ENCODE measurements at regions not wholly inside any gene's neighbourhood (a gene's known extent, or its start where the extent isn't known, plus 50 kb on each side); places are given as distances from the start of the nearest gene placed in this dataset.
"Not testable (repeated sequence)": the region's sequence is repeated elsewhere in the genome, so short reads cannot be mapped to it uniquely, and the experiment has no call there.

DNA sequence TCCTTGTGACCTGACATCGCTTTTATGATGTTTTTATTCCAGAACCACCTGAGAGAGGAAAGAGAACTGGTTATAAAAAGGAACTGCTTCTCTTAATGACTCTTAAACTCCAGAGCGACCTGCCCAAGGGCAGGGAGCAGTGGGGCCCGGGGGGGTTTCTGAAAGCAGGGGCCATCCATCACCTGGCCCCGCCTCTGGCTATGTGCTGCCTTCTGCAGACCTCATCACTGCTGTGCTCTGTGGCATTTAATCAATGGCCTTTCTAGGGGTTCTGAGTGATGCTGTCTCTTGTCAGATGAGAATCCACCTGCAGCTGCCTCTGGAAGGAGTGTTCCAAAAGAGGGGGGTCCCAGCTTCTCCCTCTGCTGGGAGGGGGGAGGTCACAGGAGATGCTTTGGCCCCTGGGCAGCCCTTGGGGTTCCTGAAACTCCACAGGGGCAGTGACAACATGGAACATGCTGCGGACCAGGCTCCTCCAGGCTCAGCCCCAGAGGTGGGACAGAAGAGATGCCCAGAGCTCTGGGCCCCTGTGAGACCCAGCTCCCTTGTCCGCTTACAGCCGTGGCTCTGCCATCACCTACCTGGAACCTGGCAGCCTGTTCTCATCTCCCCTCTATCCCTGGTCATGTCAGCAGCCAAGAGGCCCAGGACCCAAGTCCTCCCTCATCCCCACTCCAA is 177.1 kb upstream of the SULF2 start:
- TF ChIP-seq EZH2 (IDR thresholded peaks at IDR 0.05; ENCODE audit: borderline replicate concordance, low read depth, low read length, poor library complexity, severe bottlenecking) = no peak
- TF ChIP-seq, protein P1, sequence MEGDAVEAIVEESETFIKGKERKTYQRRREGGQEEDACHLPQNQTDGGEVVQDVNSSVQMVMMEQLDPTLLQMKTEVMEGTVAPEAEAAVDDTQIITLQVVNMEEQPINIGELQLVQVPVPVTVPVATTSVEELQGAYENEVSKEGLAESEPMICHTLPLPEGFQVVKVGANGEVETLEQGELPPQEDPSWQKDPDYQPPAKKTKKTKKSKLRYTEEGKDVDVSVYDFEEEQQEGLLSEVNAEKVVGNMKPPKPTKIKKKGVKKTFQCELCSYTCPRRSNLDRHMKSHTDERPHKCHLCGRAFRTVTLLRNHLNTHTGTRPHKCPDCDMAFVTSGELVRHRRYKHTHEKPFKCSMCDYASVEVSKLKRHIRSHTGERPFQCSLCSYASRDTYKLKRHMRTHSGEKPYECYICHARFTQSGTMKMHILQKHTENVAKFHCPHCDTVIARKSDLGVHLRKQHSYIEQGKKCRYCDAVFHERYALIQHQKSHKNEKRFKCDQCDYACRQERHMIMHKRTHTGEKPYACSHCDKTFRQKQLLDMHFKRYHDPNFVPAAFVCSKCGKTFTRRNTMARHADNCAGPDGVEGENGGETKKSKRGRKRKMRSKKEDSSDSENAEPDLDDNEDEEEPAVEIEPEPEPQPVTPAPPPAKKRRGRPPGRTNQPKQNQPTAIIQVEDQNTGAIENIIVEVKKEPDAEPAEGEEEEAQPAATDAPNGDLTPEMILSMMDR (conservative IDR thresholded peaks at IDR 0.05; ENCODE audit: low read depth, low read length) = no peak
- Histone ChIP-seq H3K4me3 (ENCODE audit: low read depth, low read length, poor library complexity, severe bottlenecking) (no peak overlapping the region), H3K27me3 (replicated peaks; ENCODE audit: insufficient read depth, low read depth, low read length, poor library complexity) (peaks cover 4% of the 10 kb centered on the region), H3K9me3 (ENCODE audit: low read depth, low read length, poor library complexity, severe bottlenecking) (no peaks in the 10 kb centered on the region), H3K27ac (ENCODE audit: low read depth, low read length, poor library complexity, severe bottlenecking) (no peak overlapping the region), H3K4me1 (ENCODE audit: insufficient read depth, low read length, poor library complexity, severe bottlenecking) (peaks cover 4% of the 10 kb centered on the region), H3K36me3 (ENCODE audit: insufficient read depth, low read length, poor library complexity, severe bottlenecking) (no peaks in the 10 kb centered on the region)
- CTCF ChIA-PET = no interaction called here
- no peak for DNase-seq (ENCODE audit: low spot score)
- BruUV-seq (replicated peaks) = no TSS peak
- POLR2A ChIA-PET (ENCODE audit: low non-redundant PET) = no interaction called here
- intact Hi-C loops (cut with micrococcal nuclease; ENCODE audit: unreplicated experiment) = no loop called here

DNA sequence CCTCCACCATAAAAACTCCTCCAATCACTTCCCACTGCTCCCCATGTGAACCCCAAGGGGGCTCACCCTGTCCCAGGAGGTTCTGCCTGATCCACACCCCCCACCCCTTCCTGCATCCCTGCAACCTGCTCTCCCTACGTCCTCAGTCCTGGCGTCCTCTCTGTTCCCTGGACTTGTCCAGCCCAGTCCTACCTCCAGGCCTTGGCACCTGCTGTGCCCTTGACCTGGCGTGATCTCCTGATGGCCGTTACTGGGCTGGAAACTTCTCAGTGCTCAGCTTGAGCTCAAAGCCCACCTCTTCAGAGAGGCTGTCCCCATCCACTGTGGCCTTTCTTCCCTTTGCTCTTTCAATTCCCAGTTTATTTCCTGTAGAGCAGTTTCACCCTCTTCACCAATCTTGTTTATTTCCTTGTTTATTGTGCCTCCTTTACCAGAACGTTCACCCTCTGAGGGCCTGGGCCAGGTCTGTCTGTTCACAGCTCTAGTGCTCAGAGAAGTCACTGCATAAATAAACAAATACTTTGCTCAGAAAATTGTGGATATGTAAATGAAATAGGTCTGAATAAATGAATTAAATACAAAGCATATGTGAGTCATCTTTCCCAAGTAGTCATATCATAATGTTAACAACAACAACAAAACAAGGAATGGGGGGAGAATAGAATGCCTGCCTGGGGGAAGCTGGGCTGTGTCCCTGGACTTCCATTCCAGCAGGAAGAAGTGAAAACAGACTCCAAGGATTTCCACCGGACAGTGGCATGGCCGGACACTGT is 175.7 kb upstream of the SULF2 start:
- no TSS peak for BruUV-seq (replicated peaks)
- intact Hi-C loops (cut with micrococcal nuclease; ENCODE audit: unreplicated experiment) = no loop called here
- peaks cover 4% of the 10 kb centered on the region for H3K4me1 ChIP-seq (ENCODE audit: insufficient read depth, low read length, poor library complexity, severe bottlenecking)
- H3K9me3 ChIP-seq (ENCODE audit: low read depth, low read length, poor library complexity, severe bottlenecking) = no peaks in the 10 kb centered on the region
- ChIA-PET CTCF (no interaction called here), POLR2A (ENCODE audit: low non-redundant PET) (no interaction called here)
- H3K4me3 ChIP-seq (ENCODE audit: low read depth, low read length, poor library complexity, severe bottlenecking) = no peak overlapping the region
- H3K36me3 ChIP-seq (ENCODE audit: insufficient read depth, low read length, poor library complexity, severe bottlenecking) = no peaks in the 10 kb centered on the region
- H3K27me3 ChIP-seq (replicated peaks; ENCODE audit: insufficient read depth, low read depth, low read length, poor library complexity) = peaks cover 4% of the 10 kb centered on the region
- TF ChIP-seq, protein P1 (conservative IDR thresholded peaks at IDR 0.05; ENCODE audit: low read depth, low read length) = no peak
- TF ChIP-seq EZH2 (IDR thresholded peaks at IDR 0.05; ENCODE audit: borderline replicate concordance, low read depth, low read length, poor library complexity, severe bottlenecking) = no peak
- no peak for DNase-seq (ENCODE audit: low spot score)
- no peak overlapping the region for H3K27ac ChIP-seq (ENCODE audit: low read depth, low read length, poor library complexity, severe bottlenecking)

DNA sequence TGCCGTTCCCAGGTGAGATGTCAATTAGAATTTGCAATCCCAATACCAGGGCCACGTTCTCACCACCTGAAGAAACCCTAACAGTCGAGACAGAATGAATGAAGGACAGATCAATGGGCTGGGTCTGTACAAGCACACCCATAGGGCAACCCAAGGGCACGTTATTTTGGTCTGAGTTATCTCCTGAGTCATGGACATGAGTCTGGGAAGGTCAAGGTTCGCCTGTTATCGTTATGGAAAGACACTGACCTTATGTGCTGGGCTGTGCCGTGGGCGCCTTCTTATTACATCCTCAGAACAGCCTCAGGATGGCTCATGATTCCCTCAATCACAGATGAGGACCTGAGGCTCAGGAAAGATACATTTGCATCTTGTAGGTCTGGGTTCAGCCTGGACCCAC is 175.0 kb upstream of the SULF2 start:
- no TSS peak for BruUV-seq (replicated peaks)
- H3K27ac ChIP-seq (ENCODE audit: low read depth, low read length, poor library complexity, severe bottlenecking) = no peak overlapping the region
- TF ChIP-seq EZH2 (IDR thresholded peaks at IDR 0.05; ENCODE audit: borderline replicate concordance, low read depth, low read length, poor library complexity, severe bottlenecking) = no peak
- TF ChIP-seq, protein P1 (conservative IDR thresholded peaks at IDR 0.05; ENCODE audit: low read depth, low read length) = no peak
- DNase-seq (ENCODE audit: low spot score) = no peak
- H3K27me3 ChIP-seq (replicated peaks; ENCODE audit: insufficient read depth, low read depth, low read length, poor library complexity) = peaks cover 7% of the 10 kb centered on the region
- H3K4me1 ChIP-seq (ENCODE audit: insufficient read depth, low read length, poor library complexity, severe bottlenecking) = peaks cover 4% of the 10 kb centered on the region
- intact Hi-C loops (cut with micrococcal nuclease; ENCODE audit: unreplicated experiment) = no loop called here
- POLR2A ChIA-PET (ENCODE audit: low non-redundant PET) = no interaction called here
- no peaks in the 10 kb centered on the region for H3K36me3 ChIP-seq (ENCODE audit: insufficient read depth, low read length, poor library complexity, severe bottlenecking)
- H3K9me3 ChIP-seq (ENCODE audit: low read depth, low read length, poor library complexity, severe bottlenecking) = no peaks in the 10 kb centered on the region
- CTCF ChIA-PET = no interaction called here
- no peak overlapping the region for H3K4me3 ChIP-seq (ENCODE audit: low read depth, low read length, poor library complexity, severe bottlenecking)

DNA sequence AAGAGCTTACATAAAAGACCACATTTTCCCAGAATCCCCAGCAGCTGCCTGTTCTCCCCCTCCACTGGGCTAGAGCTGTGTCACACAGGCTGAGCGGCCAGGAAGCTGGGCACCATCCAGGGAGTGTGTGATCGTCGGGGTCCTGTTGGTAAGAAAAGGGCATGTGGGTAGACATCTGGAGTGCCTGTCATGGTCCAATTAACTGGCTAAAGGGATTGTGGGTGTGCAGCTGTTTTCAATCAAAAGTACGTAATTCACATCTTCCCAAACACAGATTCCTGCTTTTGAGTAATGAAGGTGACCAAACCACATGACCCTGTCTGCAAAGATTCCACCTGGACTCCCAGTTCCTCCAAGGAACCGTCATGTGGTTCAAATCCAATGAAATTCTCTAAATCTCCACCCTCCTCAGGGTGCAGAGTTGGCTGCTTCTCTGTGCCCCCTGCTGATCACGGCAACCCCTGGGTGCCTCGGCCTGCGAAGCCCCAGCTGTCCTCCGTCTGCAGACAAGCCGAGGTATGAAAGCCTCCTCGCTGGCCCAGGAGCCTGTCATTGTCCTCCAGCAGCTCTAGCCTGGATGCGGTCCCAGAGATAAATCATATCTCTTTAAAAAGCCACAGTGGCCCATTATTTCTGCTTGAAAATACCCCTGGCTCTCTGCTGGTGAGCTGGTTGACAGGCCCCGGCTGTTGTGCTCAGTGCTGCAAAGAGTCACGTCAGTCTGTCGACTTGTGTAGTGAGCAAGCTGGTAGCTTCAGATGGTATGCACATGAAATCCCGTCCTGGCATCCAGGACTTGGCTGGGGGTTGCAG is 172.9 kb upstream of the SULF2 start:
- POLR2A ChIA-PET (ENCODE audit: low non-redundant PET); H3K9me3 ChIP-seq (ENCODE audit: low read depth, low read length, poor library complexity, severe bottlenecking); H3K36me3 ChIP-seq (ENCODE audit: insufficient read depth, low read length, poor library complexity, severe bottlenecking); H3K4me3 ChIP-seq (ENCODE audit: low read depth, low read length, poor library complexity, severe bottlenecking); BruUV-seq (replicated peaks); H3K27me3 ChIP-seq (replicated peaks; ENCODE audit: insufficient read depth, low read depth, low read length, poor library complexity); H3K27ac ChIP-seq (ENCODE audit: low read depth, low read length, poor library complexity, severe bottlenecking); CTCF ChIA-PET; H3K4me1 ChIP-seq (ENCODE audit: insufficient read depth, low read length, poor library complexity, severe bottlenecking); intact Hi-C loops (cut with micrococcal nuclease; ENCODE audit: unreplicated experiment): not testable (repeated sequence)
- DNase-seq (ENCODE audit: low spot score) = peak; percentile 61

Data from A673 (cell line).